SU-DHL-6 (cell line): ENCODE measurements at regions not wholly inside any gene's neighbourhood (a gene's known extent, or its start where the extent isn't known, plus 50 kb on each side); places are given as distances from the start of the nearest gene placed in this dataset.

ENCODE experiments used
- H2AFZ ChIP-seq: fragments of 200-600 bp; sonication (generic); 2 replicates; pipeline ENCODE4 v1.6.1; 2014; ENCODE audit warnings: low read depth, mild to moderate bottlenecking, moderate library complexity, mixed read lengths, antibody characterized with exemption, low read length; ENCODE audit not compliant: severe bottlenecking
- H3F3A ChIP-seq: fragments of 200-600 bp; shearing (Covaris generic); 2 replicates; pipeline ENCODE4 v1.6.0; 2016; ENCODE audit warnings: antibody characterized with exemption, mild to moderate bottlenecking; ENCODE audit not compliant: insufficient read depth
- H3K27ac ChIP-seq: fragments of 200-600 bp; sonication (generic); 2 replicates; pipeline ENCODE4 v1.5.1; 2016; ENCODE audit warnings: low read depth, mild to moderate bottlenecking, low read length, moderate library complexity, mixed read lengths
- H3K27me3 ChIP-seq: fragments of 200-600 bp; sonication (generic), shearing (Covaris generic); 2 replicates; pipeline ENCODE4 v1.6.0; 2014; ENCODE audit warnings: mild to moderate bottlenecking, low read length
- H3K36me3 ChIP-seq: fragments of 200-600 bp; sonication (generic); 2 replicates; pipeline ENCODE4 v1.6.1; 2014; ENCODE audit warnings: mild to moderate bottlenecking, low read length, mixed read lengths
- H3K4me2 ChIP-seq: fragments of 300-600, 200-600 bp; shearing (Covaris generic), sonication (generic); 2 replicates; pipeline ENCODE4 v1.6.0; 2014; ENCODE audit warnings: low read length, low read depth, mild to moderate bottlenecking; ENCODE audit not compliant: poor library complexity, severe bottlenecking
- H3K4me3 ChIP-seq: fragments of 200-600 bp; sonication (generic); 2 replicates; pipeline ENCODE4 v1.5.1; 2014; ENCODE audit warnings: antibody characterized with exemption, low read length, mild to moderate bottlenecking, mixed read lengths; ENCODE audit not compliant: insufficient read depth, poor library complexity, severe bottlenecking
- H3K79me2 ChIP-seq: fragments of 200-600 bp; sonication (generic); 2 replicates; pipeline ENCODE4 v1.6.1; 2014; ENCODE audit warnings: mild to moderate bottlenecking, low read length, moderate library complexity; ENCODE audit not compliant: insufficient read depth
- H3K9ac ChIP-seq: fragments of 200-600 bp; sonication (generic); 2 replicates; pipeline ENCODE4 v1.7.0; 2014; ENCODE audit warnings: mild to moderate bottlenecking, low read length
- H3K9me2 ChIP-seq: fragments of 200-600 bp; sonication (generic); replicated peaks from 2 replicates; pipeline ENCODE4 v1.6.1; 2014; ENCODE audit warnings: low read length; ENCODE audit not compliant: insufficient read depth
- H3K9me3 ChIP-seq: fragments of 200-600 bp; sonication (generic); 2 replicates; pipeline ENCODE4 v1.6.1; 2014; ENCODE audit warnings: low read length, mixed read lengths; ENCODE audit not compliant: insufficient read depth
- H4K20me1 ChIP-seq: fragments of 200-600 bp; sonication (generic); 2 replicates; pipeline ENCODE4 v1.6.1; 2014; ENCODE audit warnings: low read depth, mild to moderate bottlenecking, antibody characterized with exemption, low read length, moderate library complexity, mixed read lengths
- EZH2phosphoT487 ChIP-seq: fragments of 200-600 bp; sonication (generic), shearing (Covaris generic); conservative IDR thresholded peaks from 2 replicates; pipeline ENCODE4 v1.6.1; 2018; ENCODE audit warnings: mild to moderate bottlenecking, antibody characterized with exemption, low read length, moderate library complexity, mixed read lengths
- TF ChIP-seq, protein P1 (sequence below): fragments of 200-600 bp; sonication (generic); IDR thresholded peaks from one replicate; pipeline ENCODE4 v1.5.1; 2017; ENCODE audit warnings: antibody characterized with exemption, mild to moderate bottlenecking, low read length, moderate library complexity; ENCODE audit not compliant: insufficient read depth, poor library complexity, severe bottlenecking

DNA sequence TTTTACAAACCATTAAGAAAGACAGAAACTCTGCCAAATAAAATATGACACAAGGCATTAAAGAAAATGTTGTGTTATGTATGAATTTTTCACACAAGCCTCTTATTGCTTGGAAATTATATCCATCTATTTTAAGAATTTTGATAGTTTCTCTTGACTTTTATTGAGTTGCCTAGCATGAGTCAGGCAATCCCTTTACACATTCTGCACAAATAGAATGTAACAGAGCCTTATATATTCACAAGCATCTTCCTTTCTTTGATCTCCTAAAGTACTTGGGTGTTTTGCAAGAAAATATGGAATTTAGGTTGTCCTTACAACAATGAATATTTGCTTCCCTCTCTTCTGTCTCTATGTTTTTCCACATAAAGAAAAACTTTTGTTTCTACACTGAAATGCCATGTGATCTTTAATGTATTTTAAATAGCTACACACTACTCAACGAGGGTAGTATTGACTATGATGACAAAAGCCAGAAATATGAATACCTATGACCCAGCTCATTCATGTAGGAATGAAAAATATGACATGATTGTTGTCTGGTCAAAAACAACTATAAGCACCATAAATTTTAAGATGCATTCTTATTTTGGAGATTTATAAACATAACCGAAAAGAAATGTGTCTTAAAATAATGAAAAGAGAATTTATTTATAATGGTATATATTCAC is 398.8 kb downstream of the GUCY1A2 start:
- Histone ChIP-seq H3K36me3 (no peaks in the 10 kb centered on the region), H3K27ac (no peak overlapping the region), H2AFZ (no peak overlapping the region), H3K4me3 (no peak overlapping the region), H3K9ac (no peak overlapping the region), H3F3A (no peaks in the 10 kb centered on the region), H4K20me1 (no peaks in the 10 kb centered on the region), H3K27me3 (no peaks in the 10 kb centered on the region), H3K4me2 (no peak overlapping the region), H3K79me2 (no peaks in the 10 kb centered on the region), H3K9me3 (no peaks in the 10 kb centered on the region), H3K9me2 (no peaks in the 10 kb centered on the region)
- no peak for TF ChIP-seq EZH2phosphoT487
- TF ChIP-seq, protein P1, sequence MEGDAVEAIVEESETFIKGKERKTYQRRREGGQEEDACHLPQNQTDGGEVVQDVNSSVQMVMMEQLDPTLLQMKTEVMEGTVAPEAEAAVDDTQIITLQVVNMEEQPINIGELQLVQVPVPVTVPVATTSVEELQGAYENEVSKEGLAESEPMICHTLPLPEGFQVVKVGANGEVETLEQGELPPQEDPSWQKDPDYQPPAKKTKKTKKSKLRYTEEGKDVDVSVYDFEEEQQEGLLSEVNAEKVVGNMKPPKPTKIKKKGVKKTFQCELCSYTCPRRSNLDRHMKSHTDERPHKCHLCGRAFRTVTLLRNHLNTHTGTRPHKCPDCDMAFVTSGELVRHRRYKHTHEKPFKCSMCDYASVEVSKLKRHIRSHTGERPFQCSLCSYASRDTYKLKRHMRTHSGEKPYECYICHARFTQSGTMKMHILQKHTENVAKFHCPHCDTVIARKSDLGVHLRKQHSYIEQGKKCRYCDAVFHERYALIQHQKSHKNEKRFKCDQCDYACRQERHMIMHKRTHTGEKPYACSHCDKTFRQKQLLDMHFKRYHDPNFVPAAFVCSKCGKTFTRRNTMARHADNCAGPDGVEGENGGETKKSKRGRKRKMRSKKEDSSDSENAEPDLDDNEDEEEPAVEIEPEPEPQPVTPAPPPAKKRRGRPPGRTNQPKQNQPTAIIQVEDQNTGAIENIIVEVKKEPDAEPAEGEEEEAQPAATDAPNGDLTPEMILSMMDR: no peak

- TF ChIP-seq, protein P1: no peak
- TF ChIP-seq EZH2phosphoT487: no peak
- H2AFZ ChIP-seq: no peak overlapping the region
- no peak overlapping the region for H3K27ac ChIP-seq
These were observed 396.8 kb downstream of the GUCY1A2 start for GRCh38 chr11:106621484-106621883.

More at GRCh38 chr11:106621484-106621883, 396.8 kb downstream of the GUCY1A2 start:
- Histone ChIP-seq H3K9me3 (no peaks in the 10 kb centered on the region), H3K9me2 (no peaks in the 10 kb centered on the region), H3F3A (no peaks in the 10 kb centered on the region), H3K4me3 (no peak overlapping the region), H3K36me3 (no peaks in the 10 kb centered on the region), H3K9ac (no peak overlapping the region), H3K27me3 (no peaks in the 10 kb centered on the region), H4K20me1 (no peaks in the 10 kb centered on the region), H3K79me2 (no peaks in the 10 kb centered on the region), H3K4me2 (no peak overlapping the region)
